Right atrium auricular region (tissue), 2 donors: ENCODE measurements at regions not wholly inside any gene's neighbourhood (a gene's known extent, or its start where the extent isn't known, plus 50 kb on each side); places are given as distances from the start of the nearest gene placed in this dataset.
"Not testable (repeated sequence)": the region's sequence is repeated elsewhere in the genome, so short reads cannot be mapped to it uniquely, and the experiment has no call there.

Source experiments
- DNase-seq: peaks from one replicate; pipeline ENCODE4 v3.0.0-alpha.2; 2019; ENCODE audit warnings: low spot score
- H3K27ac ChIP-seq, 2 donors: fragments of 200-600 bp; sonication (generic); 1 replicate in 1 of 2; 2 replicates in 1 of 2; pipeline ENCODE4 v1.5.1; 2016 to 2019
- H3K27me3 ChIP-seq, 2 donors: fragments of 200-600 bp; sonication (generic); one replicate each; pipeline versions ENCODE4 v1.5.1 to v1.6.0; 2017 to 2019
- H3K36me3 ChIP-seq: fragments of 200-600 bp; sonication (generic); one replicate; pipeline ENCODE4 v1.5.1; 2016
- H3K4me1 ChIP-seq, 2 donors: fragments of 200-600 bp; sonication (generic); one replicate each; pipeline versions ENCODE4 v1.5.1 to v1.6.0; 2017 to 2019
- H3K4me3 ChIP-seq, 2 donors: fragments of 200-600 bp; sonication (generic); 1 replicate in 1 of 2; 2 replicates in 1 of 2; pipeline ENCODE4 v1.5.1; 2017 to 2019; ENCODE audit warnings: mild to moderate bottlenecking in 1 of 2, moderate library complexity in 1 of 2
- H3K9me3 ChIP-seq, 2 donors: fragments of 200-600 bp; sonication (generic); one replicate each; pipeline ENCODE4 v1.5.1; 2019
- CTCF ChIP-seq, 2 donors: fragments of 200-600 bp; sonication (generic); IDR thresholded peaks; one replicate each; pipeline ENCODE4 v1.5.1; 2019; ENCODE audit warnings: antibody characterized with exemption in 2 of 2

GRCh38 chr2:215536510-215536909, 100.6 kb upstream of the FN1 start:
- Histone ChIP-seq H3K4me1 (peaks cover 0 to 14% of the 10 kb centered on the region in 2 donors), H3K36me3 (no peaks in the 10 kb centered on the region), H3K4me3 (no peak overlapping the region), H3K27ac (no peak overlapping the region), H3K27me3 (no peaks in the 10 kb centered on the region), H3K9me3 (peaks cover 0 to 9% of the 10 kb centered on the region in 2 donors)
- DNase-seq: no peak
- TF ChIP-seq CTCF (IDR thresholded peaks at IDR 0.05): no peak

DNA sequence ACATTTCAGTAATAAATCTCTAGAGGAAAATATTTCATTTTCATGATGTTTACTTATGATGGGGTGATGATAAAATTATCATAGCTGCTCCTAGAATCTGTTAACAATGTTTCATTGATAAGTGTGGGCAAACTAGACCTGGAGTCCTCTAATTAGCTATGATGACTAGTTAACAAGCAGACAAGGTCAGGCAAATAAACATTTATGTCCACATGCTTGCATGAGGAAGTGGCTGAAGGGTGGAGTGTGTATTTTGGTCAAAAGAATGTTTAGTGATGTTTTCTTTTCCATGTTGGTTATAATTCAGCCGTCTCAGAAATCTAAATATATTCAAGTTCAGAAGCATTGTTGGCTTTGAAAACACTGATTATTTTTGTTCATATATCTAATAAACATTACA, 99.9 kb upstream of the FN1 start:
- Histone ChIP-seq H3K27ac (no peak overlapping the region), H3K36me3 (no peaks in the 10 kb centered on the region), H3K9me3 (peaks cover 0 to 9% of the 10 kb centered on the region in 2 donors), H3K27me3 (no peaks in the 10 kb centered on the region), H3K4me1 (peaks cover 0 to 14% of the 10 kb centered on the region in 2 donors), H3K4me3 (no peak overlapping the region)
- DNase-seq: no peak
- no peak for TF ChIP-seq CTCF (IDR thresholded peaks at IDR 0.05)

GRCh38 chr2:215535125-215535668, 99.3 kb upstream of the FN1 start:
- Histone ChIP-seq H3K4me3 (no peak overlapping the region), H3K27me3 (no peaks in the 10 kb centered on the region), H3K4me1 (peaks cover 0 to 14% of the 10 kb centered on the region in 2 donors), H3K36me3 (no peaks in the 10 kb centered on the region), H3K27ac (no peak overlapping the region), H3K9me3 (peaks cover 0 to 9% of the 10 kb centered on the region in 2 donors)
- TF ChIP-seq CTCF (IDR thresholded peaks at IDR 0.05): no peak
- DNase-seq: no peak

DNA sequence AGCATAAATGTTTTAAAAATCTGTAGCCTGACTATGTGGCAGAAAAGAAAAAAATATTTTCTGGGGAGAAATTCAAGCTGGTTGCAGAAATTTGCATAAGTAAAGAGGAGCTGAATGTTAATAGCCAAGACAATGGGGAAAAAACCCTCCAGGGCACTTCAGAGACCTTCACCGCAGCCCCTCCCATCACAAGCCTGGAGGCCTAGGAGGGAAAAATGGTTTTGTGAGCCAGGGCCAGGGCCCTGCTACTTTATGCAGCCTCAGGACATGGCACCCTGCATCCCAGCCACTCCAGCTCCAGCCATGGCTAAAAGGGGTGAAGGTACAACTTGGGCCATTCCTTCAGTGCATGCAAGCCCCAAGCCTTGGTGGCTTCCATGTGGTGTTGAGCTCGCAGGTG, 97.8 kb upstream of the FN1 start:
- H3K27me3 ChIP-seq, H3K27ac ChIP-seq, H3K9me3 ChIP-seq, H3K4me3 ChIP-seq, H3K36me3 ChIP-seq, DNase-seq: not testable (repeated sequence)
- peaks cover 0 to 14% of the 10 kb centered on the region in 2 donors for H3K4me1 ChIP-seq

DNA sequence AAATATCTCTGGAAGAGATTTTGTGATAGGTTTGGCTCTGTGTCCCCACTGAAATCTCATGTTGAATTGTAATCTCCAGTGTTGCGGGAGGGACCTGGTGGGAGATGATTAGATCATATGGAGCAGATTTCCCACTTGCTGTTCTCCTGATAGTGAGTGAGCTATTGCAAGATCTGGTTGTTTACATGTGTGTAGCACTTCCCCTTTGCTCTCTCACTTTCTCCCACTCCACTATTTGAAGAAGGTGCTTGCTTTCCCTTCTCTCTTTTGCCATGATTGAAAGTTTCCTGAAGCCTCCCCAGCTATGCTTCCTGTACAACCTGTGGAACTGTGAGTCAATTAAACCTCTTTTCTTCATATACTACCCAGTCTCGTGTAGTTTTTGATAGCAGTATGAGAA, 97.0 kb upstream of the FN1 start:
- no peaks in the 10 kb centered on the region for H3K27me3 ChIP-seq
- no peak overlapping the region for H3K4me3 ChIP-seq
- DNase-seq: no peak
- no peak for TF ChIP-seq CTCF (IDR thresholded peaks at IDR 0.05)
- no peak overlapping the region for H3K27ac ChIP-seq
- H3K9me3 ChIP-seq: peaks cover 0 to 9% of the 10 kb centered on the region in 2 donors
- no peaks in the 10 kb centered on the region for H3K36me3 ChIP-seq
- H3K4me1 ChIP-seq: peaks cover 0 to 14% of the 10 kb centered on the region in 2 donors

GRCh38 chr2:215531284-215531683, 95.4 kb upstream of the FN1 start:
- Histone ChIP-seq H3K4me1 (no peaks in the 10 kb centered on the region), H3K36me3 (no peaks in the 10 kb centered on the region), H3K4me3 (no peak overlapping the region), H3K27ac (peak overlapping the region; percentile 66 to 75), H3K9me3 (peaks cover 0 to 9% of the 10 kb centered on the region in 2 donors), H3K27me3 (no peaks in the 10 kb centered on the region)
- no peak for DNase-seq
- no peak for TF ChIP-seq CTCF (IDR thresholded peaks at IDR 0.05)
